Stimulated activated CD4-positive, alpha-beta T cell treated with anti-CD3 and anti-CD28 coated beads, Interleukin-1b, Interleukin-23, amount 100 ng/mL, for 48 hours (primary cell): ENCODE measurements at regions not wholly inside any gene's neighbourhood (a gene's known extent, or its start where the extent isn't known, plus 50 kb on each side); places are given as distances from the start of the nearest gene placed in this dataset.

Experiments
- DNase-seq: peaks from one replicate; pipeline ENCODE4 v3.0.0-alpha.2; 2020

- no peak for DNase-seq
Measured at GRCh38 chr10:111458256-111458655, 381.4 kb downstream of the ADRA2A start.

DNA sequence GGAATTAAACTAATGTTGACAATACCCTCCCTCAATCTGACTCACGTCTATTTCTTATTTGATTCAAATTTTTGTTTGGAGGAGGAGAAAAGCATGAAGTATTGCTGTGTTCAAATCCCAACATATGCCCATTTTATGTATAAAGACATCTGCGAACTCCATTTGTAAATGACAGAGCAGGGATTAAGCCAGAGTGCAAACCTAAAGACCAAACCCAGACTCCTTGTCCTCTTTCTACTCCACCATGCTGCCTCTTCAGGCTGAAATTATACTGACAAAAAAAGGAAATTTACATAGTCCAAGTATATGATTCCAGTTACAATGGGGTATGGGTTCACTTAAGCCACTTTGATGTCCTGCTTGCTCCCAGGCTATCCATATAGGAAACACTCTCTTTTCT lies 383.1 kb downstream of the ADRA2A start:
- DNase-seq: no peak

- DNase-seq: no peak
Measured at GRCh38 chr10:111472445-111472844, 395.6 kb downstream of the ADRA2A start.

DNA sequence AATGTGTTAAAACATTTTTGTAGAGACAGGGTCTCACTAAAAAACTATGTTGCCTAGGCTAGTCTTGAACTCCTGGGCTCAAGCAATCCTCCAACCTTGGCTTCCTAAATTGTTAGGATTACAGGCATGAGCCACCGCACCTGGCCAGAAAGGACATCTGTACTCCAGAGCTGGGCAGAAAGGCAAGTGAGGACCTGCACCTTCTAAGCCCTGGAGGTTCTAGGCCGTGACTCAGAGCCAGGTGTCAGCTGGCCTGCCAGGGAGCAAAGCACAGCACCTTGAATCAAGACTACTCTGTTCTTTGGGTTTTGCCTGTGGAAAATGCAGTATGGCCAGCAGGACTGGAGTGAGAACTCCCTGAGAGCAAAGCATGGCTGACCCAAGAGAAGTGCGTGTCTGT lies 396.5 kb downstream of the ADRA2A start:
- no peak for DNase-seq

- DNase-seq: no peak
Measured at GRCh38 chr10:111474786-111475185, 398.0 kb downstream of the ADRA2A start.

DNA sequence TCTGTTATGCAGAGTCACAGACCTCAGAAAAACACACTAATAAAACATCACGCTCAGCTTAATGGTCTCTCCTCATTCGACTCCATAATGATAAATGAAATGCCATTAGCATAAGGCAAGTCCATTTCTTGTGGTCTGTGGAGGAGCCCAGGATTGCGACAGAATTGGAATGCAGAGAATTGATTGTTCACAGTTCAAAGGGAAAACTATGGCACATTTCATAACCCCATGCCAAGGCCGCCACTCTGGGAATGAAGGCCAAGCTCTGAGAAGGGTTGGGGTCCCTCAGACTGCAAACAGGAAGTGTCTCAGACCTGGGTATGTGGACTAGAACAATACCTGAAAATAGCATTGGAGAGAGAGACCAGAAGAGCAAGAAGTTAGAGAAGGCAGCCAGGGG lies 398.9 kb downstream of the ADRA2A start:
- DNase-seq: no peak

DNA sequence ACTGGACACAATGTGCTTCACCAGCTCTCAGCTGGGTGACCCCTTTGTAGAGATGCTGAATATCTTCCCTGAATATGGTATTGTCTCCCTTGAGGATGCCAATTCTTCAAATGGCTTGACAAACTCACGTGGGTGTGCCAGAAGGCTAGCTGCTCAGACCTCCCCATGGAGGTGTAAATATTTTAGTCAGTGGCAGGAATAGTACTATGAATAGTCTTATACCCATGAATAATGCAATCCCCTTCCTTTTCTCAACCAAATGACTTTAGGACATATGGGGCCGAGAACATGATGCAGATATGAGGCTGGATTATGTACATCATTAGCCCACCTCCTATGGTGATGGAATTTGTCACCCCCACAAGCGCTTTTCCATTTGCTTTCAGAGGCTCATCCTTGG lies 401.8 kb downstream of the ADRA2A start:
- no peak for DNase-seq

DNA sequence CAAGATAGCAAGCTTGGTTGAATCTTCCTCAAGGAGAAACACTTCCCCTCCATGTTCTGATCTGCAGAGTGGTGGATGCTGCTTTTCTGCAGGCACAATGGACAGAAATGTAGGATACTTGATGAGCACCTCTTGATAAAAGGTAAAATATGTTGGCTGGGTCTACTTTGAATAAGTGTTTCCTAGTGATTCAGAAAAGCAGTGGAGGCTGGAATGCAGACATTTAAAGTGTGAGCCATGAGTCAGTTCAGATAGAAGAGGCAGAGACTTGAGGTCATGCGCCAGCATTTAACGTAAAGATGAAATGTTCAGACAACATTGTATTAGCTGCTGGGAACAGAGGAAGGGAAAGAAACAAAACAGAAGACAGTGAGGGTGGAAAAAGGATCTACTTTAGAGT lies 403.1 kb downstream of the ADRA2A start:
- no peak for DNase-seq

GRCh38 chr10:111481261-111481826 lies 404.5 kb downstream of the ADRA2A start:
- no peak for DNase-seq

DNA sequence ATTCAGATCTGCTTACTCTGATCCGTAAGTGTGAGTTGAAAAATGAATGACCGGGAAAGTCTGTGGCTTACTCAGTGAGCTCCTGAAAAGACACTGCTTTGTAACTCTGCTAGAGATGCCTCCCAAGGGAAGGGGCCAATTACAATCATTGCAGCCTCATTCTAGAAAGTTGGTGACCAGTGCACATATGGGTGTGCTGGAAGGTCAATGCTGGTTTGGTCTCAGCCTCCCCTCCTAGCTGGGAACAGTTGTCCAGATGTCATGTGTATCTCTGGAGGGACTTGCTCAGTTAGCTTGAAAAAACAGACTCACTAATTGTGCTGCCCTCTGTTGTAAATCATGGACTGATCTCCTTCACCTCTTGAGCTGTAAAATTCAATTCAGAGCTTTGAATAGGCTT lies 405.0 kb downstream of the ADRA2A start:
- DNase-seq: no peak

GRCh38 chr10:111482621-111483216 lies 405.9 kb downstream of the ADRA2A start:
- no peak for DNase-seq

- no peak for DNase-seq
Measured at GRCh38 chr10:111485767-111486166, 408.9 kb downstream of the ADRA2A start.

DNA sequence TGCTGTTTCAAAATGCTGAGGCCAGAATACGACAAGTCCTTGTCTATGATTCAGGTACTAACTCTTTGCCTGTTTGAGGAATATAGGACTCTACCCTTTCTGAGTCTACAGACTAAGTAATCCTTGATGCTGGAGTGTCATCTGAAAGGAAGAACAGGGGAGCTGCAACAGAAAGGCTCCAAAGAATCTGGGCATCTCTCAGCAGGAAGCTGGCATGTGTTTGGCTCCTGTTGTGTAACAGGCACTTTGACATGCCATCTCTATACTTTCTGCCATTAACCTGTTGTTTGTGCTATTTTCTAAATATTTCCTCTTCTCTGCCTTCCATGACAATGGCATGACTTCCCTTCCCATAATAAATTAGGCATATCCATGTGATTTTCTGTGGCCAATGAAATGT lies 409.5 kb downstream of the ADRA2A start:
- no peak for DNase-seq

DNA sequence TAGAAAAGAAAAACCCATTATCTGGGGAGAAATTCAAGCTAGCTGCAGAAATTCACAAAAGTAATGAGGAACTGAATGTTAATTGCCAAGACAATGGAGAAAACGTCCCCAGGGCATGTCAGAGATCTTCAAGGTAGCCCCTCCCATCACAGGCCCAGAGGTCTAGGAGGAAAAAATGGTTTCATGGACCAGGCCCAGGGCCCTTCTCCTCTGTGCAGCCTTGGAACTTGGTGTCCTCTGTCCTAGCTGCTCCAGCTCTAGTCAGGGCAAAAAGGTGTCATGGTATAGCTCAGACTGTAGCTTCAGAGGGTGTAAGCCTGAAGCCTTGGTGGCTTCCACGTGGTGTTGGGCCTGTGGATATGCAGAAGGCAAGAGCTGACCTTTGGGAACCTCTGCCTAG lies 411.8 kb downstream of the ADRA2A start:
- no peak for DNase-seq

- no peak for DNase-seq
Measured at GRCh38 chr10:111491154-111491553, 414.3 kb downstream of the ADRA2A start.

DNA sequence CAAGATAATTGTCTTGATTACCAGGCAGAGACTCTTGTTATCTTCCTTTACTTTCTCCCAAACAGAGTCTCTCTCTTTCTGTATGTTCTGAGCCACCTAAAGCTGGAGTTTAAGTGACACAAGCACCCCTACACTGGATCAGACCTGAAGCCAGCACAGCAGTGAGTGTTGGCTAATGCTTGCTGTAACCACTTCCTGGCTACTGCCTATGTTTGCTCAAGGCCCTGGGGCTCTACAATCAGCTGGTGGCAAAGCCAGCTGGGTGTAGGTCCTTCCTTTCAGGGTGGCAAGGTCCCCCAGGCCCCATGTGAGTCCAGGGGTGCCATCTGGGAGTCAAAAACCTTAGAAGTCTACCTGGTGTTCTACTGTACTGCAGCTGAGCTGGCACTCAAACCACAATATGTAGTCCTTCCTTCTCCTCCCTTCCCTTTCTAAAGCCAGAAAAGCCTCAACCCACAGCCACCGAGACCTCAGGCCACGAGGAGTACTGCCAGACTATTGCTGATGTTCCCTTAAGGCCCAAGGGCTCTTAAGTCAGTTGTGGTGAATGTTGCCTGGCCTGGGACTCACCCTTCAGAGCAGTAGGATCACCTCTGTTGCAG lies 416.3 kb downstream of the ADRA2A start:
- DNase-seq: no peak

- DNase-seq: no peak
Measured at GRCh38 chr10:111498560-111498959, 421.7 kb downstream of the ADRA2A start.

DNA sequence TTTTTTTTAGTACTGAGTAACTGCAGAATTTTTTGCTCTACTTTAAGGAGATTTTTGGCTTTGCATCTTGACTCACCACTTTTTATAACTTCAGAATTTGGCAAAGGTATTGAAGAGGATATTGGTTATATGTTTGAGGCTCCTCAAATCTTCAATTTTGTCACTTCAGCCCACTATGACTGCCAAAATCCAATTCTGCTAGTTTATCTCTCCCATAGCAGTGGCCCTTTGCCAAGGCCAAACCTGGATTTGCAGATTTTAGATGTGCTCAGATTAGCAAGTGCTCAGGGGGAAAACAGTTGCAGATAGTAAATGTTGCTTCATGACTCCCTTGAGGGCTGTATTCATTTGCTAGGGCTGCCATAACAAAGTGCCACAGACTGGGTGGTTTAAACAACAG lies 427.5 kb downstream of the ADRA2A start:
- DNase-seq: no peak

DNA sequence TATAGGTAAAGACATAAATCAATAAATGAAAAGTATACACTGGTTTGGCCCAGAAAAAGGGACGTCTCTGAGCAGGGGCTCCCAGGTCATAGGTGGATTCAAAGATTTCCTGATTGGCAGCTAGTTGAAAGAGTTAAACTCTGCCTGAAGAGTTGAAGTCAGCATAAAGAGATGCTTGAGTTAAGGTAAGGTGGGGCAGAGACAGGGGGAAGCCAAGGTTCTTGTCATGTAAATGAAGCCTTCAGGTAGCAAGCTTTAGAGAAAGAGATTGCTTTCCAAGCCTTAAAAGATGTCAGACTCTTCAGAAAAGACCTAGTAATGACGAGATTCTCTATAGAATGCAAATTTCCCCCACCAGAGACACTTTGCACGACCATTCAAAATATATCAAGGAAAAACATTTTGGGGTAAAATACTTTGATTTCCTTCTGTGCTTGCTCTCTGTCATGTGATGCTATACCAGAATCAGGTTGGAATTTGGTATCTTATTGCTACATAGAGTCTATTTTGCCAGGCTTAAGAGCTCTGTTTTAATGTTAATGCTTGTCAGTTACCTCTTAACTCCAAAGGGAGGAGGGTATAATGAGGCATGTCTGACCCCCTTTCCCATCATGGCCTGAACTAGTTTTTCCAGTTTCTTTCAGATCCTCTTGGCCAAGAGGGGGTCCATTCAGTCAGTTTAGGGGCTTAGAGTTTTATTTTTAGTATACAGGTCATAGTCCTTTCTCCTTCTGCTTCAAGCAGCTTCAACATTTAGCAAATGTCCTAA lies 429.6 kb downstream of the ADRA2A start:
- DNase-seq: no peak

DNA sequence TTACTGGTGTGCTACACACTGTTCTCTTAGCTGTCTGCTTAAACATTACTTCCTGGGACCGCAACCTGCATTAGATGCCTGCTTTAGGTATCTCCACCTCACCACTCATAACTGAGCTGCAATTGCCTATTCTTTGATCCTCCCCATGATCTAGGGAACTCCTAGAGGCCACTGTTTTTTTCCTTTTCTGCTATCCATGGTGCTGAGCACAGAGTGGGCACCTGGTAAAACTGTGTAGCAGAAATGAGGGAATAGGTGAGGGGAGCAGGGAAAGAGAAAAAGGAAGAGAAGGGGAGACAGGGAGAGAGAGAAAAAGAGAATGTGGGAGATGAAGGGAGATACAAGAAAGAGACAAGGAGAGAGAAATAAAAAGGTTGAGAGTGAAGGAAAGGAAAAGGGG lies 434.9 kb downstream of the ADRA2A start:
- DNase-seq: no peak

DNA sequence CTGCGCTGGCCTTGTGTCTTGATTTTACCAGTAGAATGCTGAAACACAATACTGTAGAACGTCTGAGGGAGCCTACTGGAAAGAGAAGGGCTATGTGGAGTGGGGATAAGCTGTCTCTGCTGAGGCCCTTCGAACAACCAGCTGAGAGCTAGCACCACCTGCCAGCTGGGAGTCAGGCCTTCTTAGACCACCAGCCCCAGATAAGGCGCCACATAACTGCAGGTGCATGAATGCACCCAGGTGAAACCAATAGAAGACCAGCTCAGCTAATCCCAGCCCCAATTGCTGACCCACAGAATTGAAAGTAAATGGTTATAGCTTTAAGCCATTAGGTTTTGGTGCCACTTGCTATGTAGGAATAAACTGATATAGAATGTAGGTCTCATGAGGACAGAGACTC lies 438.4 kb downstream of the ADRA2A start:
- DNase-seq: no peak

- no peak for DNase-seq
Measured at GRCh38 chr10:111515706-111516105, 438.9 kb downstream of the ADRA2A start.

- no peak for DNase-seq
Measured at GRCh38 chr10:111516144-111516543, 439.3 kb downstream of the ADRA2A start.

DNA sequence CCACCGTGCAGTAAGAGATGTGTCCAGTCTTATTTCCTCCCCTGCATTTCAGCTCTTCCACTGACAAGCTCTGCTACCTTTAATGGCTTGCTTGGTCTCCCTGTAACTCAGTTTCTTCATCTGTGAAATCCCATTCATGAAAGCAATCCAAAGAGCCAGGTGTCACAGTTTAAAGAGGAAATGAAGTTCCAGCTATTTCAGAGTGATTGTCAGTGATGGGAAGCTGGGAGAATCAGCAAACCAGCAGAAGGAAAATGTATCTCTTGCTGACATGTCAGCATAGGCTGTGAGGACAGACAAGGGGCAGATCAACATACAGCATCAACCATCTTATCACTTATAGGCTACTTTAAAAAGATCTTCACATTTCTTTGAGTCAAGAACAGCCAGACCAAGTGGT lies 445.3 kb downstream of the ADRA2A start:
- no peak for DNase-seq
